GM13977 (cell line): ENCODE measurements at regions not wholly inside any gene's neighbourhood (a gene's known extent, or its start where the extent isn't known, plus 50 kb on each side); places are given as distances from the start of the nearest gene placed in this dataset.
"Not testable (repeated sequence)": the region's sequence is repeated elsewhere in the genome, so short reads cannot be mapped to it uniquely, and the experiment has no call there.

ENCODE experiments used
- DNase-seq: peaks from one replicate; pipeline ENCODE4 v3.0.0; 2012; ENCODE audit warnings: low spot score
- in situ Hi-C: fragments of 300-500 bp; cut with MboI; formaldehyde crosslinking; loops from one replicate; pipeline ENCODE4 v1.12.0; 2022; ENCODE audit warnings: low sequenced_read_pairs, low pct_unique_long_range_greater_than_20kb, mixed read lengths, inconsistent platforms; ENCODE audit not compliant: unreplicated experiment
- TF ChIP-seq, protein P1 (sequence below): IDR thresholded peaks from 2 replicates; pipeline ENCODE4 v1.5.1; 2012; ENCODE audit warnings: mild to moderate bottlenecking, control low read depth; ENCODE audit not compliant: insufficient read depth; ENCODE audit errors: extremely low read depth, missing control alignments

DNA sequence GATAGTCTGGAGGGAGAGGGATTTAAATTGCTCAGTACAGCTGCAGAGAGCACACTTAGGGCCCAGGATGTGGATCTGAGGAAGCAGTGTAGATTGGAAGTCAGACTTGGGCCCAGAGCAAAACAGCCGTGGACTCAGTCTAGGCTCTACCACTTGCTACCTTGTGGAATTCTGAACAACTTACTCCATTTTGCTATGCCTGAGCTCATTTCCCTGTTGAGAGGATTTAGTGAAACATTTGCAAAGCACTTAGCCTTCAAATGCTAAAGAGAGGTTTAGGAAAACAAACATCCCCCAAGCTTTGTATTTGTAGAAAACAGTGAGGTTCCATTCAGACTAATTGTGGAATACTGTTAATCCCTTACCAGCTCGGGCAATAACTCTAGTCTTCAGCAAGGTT, 453.4 kb upstream of the ZNF507 start:
- in situ Hi-C loops = no loop called here
- TF ChIP-seq, protein P1, sequence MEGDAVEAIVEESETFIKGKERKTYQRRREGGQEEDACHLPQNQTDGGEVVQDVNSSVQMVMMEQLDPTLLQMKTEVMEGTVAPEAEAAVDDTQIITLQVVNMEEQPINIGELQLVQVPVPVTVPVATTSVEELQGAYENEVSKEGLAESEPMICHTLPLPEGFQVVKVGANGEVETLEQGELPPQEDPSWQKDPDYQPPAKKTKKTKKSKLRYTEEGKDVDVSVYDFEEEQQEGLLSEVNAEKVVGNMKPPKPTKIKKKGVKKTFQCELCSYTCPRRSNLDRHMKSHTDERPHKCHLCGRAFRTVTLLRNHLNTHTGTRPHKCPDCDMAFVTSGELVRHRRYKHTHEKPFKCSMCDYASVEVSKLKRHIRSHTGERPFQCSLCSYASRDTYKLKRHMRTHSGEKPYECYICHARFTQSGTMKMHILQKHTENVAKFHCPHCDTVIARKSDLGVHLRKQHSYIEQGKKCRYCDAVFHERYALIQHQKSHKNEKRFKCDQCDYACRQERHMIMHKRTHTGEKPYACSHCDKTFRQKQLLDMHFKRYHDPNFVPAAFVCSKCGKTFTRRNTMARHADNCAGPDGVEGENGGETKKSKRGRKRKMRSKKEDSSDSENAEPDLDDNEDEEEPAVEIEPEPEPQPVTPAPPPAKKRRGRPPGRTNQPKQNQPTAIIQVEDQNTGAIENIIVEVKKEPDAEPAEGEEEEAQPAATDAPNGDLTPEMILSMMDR = no peak
- DNase-seq = no peak

DNA sequence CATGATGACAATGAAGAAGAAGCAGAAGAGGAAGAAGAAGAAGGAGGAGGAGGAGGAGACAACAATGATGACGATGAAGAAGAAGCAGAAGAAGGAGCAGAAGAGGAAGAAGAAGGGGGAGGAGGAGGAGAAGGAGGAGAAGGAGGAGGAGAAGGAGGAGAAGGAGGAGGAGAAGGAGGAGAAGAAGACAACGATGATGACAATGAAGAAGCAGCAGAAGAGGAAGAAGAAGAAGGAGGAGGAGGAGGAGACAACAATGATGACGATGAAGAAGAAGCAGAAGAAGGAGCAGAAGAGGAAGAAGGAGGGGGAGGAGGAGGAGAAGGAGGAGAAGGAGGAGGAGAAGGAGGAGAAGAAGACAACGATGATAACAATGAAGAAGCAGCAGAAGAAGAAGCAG, 451.9 kb upstream of the ZNF507 start:
- DNase-seq, in situ Hi-C loops: not testable (repeated sequence)

DNA sequence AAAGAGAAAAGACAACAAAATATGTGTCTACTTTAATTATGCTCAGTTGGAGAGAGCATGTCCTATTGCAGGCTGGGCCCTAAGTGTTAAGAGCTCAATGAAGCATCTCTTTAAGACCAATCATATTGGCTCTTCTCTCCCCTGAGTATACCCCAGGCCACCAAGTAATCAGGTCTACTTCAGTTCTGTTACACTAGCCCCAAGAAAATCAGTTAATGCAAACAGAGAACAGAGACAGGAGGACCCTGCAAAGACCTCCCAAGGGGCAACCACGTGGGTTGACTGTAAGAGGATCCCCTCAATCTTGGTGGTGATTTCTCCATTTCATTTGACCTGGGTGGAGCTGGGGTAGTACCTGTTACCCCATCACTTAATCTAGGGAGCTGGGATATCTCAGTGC, 451.0 kb upstream of the ZNF507 start:
- TF ChIP-seq, protein P1 = no peak
- no peak for DNase-seq
- in situ Hi-C loops = no loop called here

DNA sequence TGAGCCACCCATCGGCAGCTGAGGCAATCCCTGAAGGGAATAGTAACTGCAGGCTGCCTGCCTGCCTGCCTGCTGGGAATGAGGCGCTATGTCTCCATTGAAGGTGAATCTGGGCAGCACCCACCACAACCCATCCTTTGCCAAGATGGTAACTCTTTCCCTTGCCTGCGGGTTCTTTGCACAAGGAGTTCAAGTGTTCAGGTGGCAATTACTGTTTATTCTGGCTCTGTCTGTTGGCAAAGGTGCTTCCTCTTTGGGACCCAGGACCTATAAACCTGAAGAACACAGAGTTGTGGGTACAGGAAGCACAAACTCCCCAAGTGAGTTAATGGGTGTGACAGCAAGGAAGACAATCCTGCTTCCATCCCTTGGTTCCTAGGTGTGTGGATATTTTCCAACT, 448.1 kb upstream of the ZNF507 start:
- TF ChIP-seq, protein P1 = no peak
- no peak for DNase-seq
- in situ Hi-C loops = no loop called here

DNA sequence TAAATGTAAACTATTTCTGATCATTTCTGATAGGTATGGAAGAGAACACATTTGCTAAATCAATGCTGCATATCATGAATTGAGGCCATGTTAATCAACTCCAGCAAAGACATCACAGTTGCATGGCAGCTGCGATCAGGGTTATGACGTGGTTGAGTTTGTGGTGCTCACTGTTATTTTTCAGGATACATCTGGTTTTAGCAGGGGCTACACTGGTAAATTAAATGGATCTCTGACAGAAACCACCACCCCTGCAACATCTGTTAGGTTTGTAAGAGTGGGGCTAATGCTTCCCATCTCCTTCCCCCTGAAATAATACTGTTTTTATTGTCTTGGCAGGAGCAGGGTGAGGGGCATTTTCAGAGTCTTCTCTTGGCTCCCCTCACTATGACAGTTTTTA, 444.4 kb upstream of the ZNF507 start:
- in situ Hi-C loops = no loop called here
- no peak for DNase-seq
- TF ChIP-seq, protein P1 = no peak

DNA sequence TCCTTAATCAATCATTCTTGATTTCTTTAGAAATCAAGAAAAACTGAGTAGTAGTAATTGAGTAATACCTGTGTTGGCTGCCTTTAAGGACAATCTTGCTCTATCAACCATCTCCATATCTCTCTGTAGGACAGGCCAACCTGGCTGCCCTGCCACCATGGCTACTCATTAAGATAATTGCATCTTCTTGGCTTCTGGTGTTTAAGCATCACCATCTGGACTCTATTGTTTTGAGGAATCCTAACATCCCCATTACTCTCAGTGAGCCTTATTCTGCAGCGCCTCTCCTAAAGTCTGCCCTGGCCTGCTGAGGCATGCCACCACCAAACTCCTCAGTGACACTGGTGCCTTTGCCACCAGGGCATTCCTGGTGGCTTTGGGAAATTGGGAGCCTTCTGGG, 442.6 kb upstream of the ZNF507 start:
- DNase-seq = no peak
- in situ Hi-C loops = no loop called here
- TF ChIP-seq, protein P1 = no peak

DNA sequence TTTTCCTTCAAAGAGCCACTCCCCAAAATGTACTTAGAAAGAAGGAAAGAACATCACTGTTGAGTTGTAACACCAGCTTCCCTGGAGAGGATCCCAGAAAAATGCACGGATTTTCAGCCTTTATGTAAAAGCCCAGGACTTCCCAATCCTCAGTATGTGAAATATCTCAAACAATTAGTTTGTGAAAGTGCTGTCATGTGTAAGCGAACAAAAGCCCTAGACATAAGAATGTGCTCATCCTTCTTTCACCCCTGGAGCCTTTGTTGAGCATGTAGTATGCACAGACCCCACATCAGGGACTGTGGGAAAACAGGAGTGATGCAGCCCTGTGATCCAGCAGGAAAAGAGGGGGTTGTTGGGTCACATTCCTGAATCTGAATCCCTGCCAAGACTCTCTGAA, 441.4 kb upstream of the ZNF507 start:
- TF ChIP-seq, protein P1 = no peak
- DNase-seq = no peak
- in situ Hi-C loops = no loop called here
